Prostate gland (tissue), 2 donors: ENCODE measurements at regions not wholly inside any gene's neighbourhood (a gene's known extent, or its start where the extent isn't known, plus 50 kb on each side); places are given as distances from the start of the nearest gene placed in this dataset.
"Not testable (repeated sequence)": the region's sequence is repeated elsewhere in the genome, so short reads cannot be mapped to it uniquely, and the experiment has no call there.

Experiments
- DNase-seq: peaks from one replicate; pipeline ENCODE4 v3.0.0-alpha.2; 2019; ENCODE audit warnings: low spot score
- H3K27ac ChIP-seq, 2 donors: fragments of 200-600 bp; sonication (generic); 2 replicates each; pipeline ENCODE4 v1.5.1; 2017 to 2019
- H3K27me3 ChIP-seq: fragments of 200-600 bp; sonication (generic); replicated peaks from 2 replicates; pipeline ENCODE4 v1.5.1; 2019; ENCODE audit not compliant: insufficient read depth
- H3K36me3 ChIP-seq, 2 donors: fragments of 200-600 bp; sonication (generic); 1 replicate in 1 of 2; 2 replicates in 1 of 2; pipeline versions ENCODE4 v1.5.1 to v1.8.1; 2017 to 2019
- H3K4me1 ChIP-seq: fragments of 200-600 bp; sonication (generic); replicated peaks from 2 replicates; pipeline ENCODE4 v1.5.1; 2019
- H3K4me3 ChIP-seq, 2 donors: fragments of 200-600 bp; sonication (generic); 2 replicates each; pipeline ENCODE4 v1.5.1; 2017 to 2019
- H3K9me3 ChIP-seq: fragments of 200-600 bp; sonication (generic); 2 replicates; pipeline ENCODE4 v1.5.1; 2017
- POLR2A ChIP-seq: fragments of 450-650 bp; IDR thresholded peaks from one replicate; pipeline ENCODE4 v1.6.1; 2016; ENCODE audit warnings: antibody characterized with exemption, mild to moderate bottlenecking
- POLR2AphosphoS5 ChIP-seq: sonication (generic); formaldehyde crosslinking; IDR thresholded peaks from one replicate; pipeline ENCODE4 v1.6.1; 2017; ENCODE audit warnings: antibody characterized with exemption
- WGBS: methylation state at CpG from one replicate; pipeline ENCODE4 v1.1.5; 2018; 5-methylcytosine and 5-hydroxymethylcytosine counted together
- intact Hi-C: fragments of 100-400 bp; cut with DNase I; formaldehyde crosslinking; loops from one replicate; pipeline ENCODE4 v1.14.2; 2022
- TF ChIP-seq, protein P1 (sequence below), 4 experiments: fragments of 200-600 bp in 2 of 4; fragments of 450-650 bp in 2 of 4; sonication (generic) in 2 of 4; IDR thresholded peaks; 1 replicate in 3 of 4; 2 replicates in 1 of 4; pipeline ENCODE4 v1.5.1; 2016 to 2019; ENCODE audit warnings: antibody characterized with exemption in 4 of 4, mild to moderate bottlenecking in 2 of 4, moderate library complexity in 2 of 4

DNA sequence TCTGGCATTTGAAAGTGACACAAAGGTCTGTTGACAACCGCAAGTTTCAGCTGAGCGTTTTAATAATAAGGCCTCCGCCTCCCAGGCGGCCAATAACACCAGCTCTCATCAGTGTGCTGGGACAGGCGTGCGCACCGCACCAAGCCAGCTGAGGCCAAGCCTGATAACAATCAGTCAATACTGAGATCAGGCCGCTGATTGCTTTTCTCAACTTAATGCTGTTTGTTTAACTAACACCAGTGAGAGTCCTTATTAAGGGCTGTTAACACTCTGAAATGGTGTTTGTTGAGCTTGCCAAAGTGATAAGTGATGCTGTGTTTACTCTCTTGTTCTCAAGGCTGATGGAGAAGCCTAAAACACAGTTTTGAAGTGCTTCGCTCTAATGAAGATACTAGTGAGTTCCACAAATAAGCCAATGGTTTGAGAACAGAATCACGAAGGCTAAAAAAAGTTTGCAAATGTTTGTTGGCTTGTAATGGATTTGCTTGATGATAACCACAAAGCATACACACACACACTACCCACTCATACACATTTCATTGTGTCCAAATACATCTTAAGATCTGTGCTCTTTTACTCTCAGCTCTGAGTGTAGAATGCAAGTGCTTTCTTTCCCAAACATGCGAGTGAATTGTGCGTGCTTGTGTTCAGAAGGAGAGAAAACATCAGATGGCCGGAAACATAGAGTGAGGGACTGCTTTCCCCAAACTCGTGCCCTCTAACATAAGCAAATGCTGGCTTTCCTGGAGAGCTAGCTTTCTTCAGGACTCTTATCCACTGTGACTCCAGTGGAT is 330.4 kb upstream of the KLF4 start:
- WGBS, result 46% methylated on average over 14 of the region's 14 CpGs
- H3K27ac ChIP-seq, result no peak overlapping the region
- no peaks in the 10 kb centered on the region for H3K27me3 ChIP-seq
- no peaks in the 10 kb centered on the region for H3K4me1 ChIP-seq
- intact Hi-C loops, result no loop called here
- DNase-seq, result peak; percentile 7
- H3K36me3 ChIP-seq, result no peaks in the 10 kb centered on the region
- no peaks in the 10 kb centered on the region for H3K9me3 ChIP-seq
- TF ChIP-seq, protein P1, sequence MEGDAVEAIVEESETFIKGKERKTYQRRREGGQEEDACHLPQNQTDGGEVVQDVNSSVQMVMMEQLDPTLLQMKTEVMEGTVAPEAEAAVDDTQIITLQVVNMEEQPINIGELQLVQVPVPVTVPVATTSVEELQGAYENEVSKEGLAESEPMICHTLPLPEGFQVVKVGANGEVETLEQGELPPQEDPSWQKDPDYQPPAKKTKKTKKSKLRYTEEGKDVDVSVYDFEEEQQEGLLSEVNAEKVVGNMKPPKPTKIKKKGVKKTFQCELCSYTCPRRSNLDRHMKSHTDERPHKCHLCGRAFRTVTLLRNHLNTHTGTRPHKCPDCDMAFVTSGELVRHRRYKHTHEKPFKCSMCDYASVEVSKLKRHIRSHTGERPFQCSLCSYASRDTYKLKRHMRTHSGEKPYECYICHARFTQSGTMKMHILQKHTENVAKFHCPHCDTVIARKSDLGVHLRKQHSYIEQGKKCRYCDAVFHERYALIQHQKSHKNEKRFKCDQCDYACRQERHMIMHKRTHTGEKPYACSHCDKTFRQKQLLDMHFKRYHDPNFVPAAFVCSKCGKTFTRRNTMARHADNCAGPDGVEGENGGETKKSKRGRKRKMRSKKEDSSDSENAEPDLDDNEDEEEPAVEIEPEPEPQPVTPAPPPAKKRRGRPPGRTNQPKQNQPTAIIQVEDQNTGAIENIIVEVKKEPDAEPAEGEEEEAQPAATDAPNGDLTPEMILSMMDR (IDR thresholded peaks at IDR 0.05), result no peak
- TF ChIP-seq POLR2A (no peak), POLR2AphosphoS5 (no peak)
- H3K4me3 ChIP-seq, result no peak overlapping the region

DNA sequence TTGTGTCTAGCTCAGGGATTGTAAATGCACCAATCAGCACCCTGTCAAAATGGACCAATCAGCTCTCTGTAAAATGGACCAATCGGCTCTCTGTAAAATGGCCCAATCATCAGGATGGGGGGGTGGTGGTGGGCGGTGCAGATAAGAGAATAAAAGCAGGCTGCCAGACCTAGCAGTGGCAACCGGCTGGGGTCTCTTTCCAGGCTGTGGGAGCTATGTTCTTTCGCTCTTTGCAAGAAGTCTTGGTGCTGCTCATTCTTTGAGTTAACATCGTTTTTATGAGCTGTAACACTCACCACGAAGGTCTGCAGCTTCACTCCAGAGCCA is 328.9 kb upstream of the KLF4 start:
- H3K4me3 ChIP-seq, H3K36me3 ChIP-seq, H3K27me3 ChIP-seq, DNase-seq, H3K4me1 ChIP-seq, H3K9me3 ChIP-seq, intact Hi-C loops, H3K27ac ChIP-seq: not testable (repeated sequence)
- 87% methylated on average over 6 of the region's 6 CpGs for WGBS

DNA sequence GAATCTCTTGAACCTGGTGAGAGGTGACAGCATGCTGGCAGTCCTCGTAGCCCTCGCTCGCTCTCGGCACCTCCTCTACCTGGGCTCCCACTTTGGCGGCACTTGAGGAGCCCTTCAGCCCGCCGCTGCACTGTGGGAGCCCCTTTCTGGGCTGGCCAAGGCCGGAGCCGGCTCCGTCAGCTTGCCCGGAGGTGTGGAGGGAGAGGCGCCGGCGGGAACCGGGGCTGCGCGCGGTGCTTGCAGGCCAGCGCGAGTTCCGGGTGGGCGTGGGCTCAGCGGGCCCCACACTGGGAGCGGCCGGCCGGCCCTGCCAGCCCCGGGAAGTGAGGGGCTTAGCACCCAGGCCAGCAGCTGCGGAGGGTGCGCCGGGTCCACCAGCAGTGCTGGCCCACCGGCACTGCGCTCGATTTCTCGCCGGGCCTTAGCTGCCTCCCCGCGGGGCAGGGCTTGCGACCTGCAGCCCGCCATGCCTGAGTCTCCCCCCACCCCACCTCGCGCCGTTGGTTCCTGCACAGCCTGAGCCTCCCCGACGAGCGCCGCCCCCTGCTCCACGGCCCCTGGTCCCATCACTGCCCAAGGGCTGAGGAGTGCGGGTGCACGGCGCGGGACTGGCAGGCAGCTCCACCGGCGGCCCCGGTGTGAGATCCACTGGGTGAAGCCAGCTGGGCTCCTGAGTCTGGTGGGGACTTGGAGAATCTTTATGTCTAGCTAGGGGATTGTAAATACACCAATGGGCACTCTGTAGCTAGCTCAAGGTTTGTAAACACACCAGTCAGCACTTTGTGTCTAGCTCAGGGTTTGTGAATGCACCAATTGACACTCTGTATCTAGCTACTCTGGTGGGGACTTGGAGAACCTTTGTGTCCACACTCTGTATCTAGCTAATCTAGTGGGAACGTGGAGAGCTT is 328.3 kb upstream of the KLF4 start:
- H3K4me1 ChIP-seq, H3K36me3 ChIP-seq, intact Hi-C loops, H3K9me3 ChIP-seq, DNase-seq, H3K27ac ChIP-seq, H3K4me3 ChIP-seq, H3K27me3 ChIP-seq: not testable (repeated sequence)
- 95% methylated on average over 25 of the region's 55 CpGs for WGBS

DNA sequence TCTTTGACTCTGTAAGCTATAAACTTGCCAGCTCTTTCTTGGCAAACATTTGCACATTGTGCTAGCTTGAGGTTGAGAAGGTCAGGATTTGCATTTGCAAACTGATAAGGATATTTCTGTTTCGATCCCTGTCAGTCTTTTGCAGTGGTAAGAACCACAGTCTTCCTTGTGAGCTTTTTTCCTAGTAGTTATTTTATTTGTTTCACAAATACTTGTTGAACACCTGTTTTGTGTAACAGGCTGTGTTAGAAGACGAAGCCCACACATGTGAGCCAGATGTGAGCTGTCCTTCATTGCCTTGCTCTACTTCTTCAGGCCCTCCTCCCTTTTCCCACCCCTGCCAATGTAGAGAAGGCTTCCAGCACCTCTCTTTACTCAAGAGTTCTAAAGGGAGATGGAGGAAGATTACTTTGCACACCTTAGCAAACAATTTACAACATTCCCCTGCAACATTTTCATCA is 327.0 kb upstream of the KLF4 start:
- TF ChIP-seq, protein P1 (IDR thresholded peaks at IDR 0.05), result no peak
- TF ChIP-seq POLR2A (no peak), POLR2AphosphoS5 (no peak)
- WGBS, result 61% methylated on average over 2 of the region's 2 CpGs
- H3K9me3 ChIP-seq, result no peaks in the 10 kb centered on the region
- no peak overlapping the region for H3K27ac ChIP-seq
- DNase-seq, result no peak
- no peaks in the 10 kb centered on the region for H3K4me1 ChIP-seq
- no peaks in the 10 kb centered on the region for H3K27me3 ChIP-seq
- H3K4me3 ChIP-seq, result no peak overlapping the region
- intact Hi-C loops, result no loop called here
- no peaks in the 10 kb centered on the region for H3K36me3 ChIP-seq

DNA sequence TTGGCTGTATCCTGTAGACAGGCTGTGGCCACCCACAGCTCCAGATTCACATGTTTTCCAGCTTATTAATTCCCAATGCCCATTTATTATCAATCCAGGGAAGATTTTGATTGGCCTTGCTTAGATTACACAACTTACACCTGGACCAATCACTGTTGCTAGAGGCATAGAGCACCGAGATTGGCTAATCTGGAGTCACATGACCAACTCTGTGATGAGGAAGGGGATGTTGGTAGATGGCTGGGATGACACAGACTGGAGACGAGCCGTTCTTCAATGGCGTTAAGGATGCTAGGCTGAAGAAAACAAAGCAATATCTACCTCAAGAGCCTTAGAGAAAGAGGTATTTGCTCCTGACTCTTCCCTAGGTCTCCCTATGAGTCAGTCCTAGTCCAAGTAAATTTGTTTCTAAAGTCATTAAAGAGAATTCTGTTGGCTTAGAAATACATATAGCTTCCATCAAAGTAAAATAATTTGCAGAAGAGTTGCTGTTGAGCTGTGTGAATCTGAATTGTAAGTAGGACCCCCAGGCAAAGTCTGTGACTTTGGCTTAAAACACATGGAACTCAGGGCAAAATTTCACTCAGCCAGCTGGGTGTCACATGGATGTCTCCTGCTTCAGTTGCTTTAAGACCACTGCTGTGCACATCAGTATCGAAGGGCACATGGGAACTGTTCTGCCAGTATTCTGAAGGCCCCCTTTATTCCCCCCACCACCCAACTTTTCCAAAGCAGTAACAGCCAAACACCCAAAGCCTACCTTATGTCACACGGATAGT is 326.4 kb upstream of the KLF4 start:
- DNase-seq, result no peak
- 86% methylated on average over 6 of the region's 6 CpGs for WGBS
- Histone ChIP-seq H3K36me3 (no peaks in the 10 kb centered on the region), H3K27ac (no peak overlapping the region), H3K9me3 (no peaks in the 10 kb centered on the region), H3K27me3 (no peaks in the 10 kb centered on the region), H3K4me1 (no peaks in the 10 kb centered on the region), H3K4me3 (no peak overlapping the region)
- intact Hi-C loops, result no loop called here
- no peak for TF ChIP-seq POLR2A
- TF ChIP-seq, protein P1 (IDR thresholded peaks at IDR 0.05), result no peak
- no peak for TF ChIP-seq POLR2AphosphoS5
